Fibroblast of pulmonary artery (primary cell): ENCODE measurements at regions not wholly inside any gene's neighbourhood (a gene's known extent, or its start where the extent isn't known, plus 50 kb on each side); places are given as distances from the start of the nearest gene placed in this dataset.

Experiments used
- DNase-seq: peaks from one replicate; pipeline ENCODE4 v3.0.0-alpha.2; 2010; ENCODE audit warnings: low read depth
- H3K4me3 ChIP-seq: replicated peaks from 2 replicates; pipeline ENCODE4 v1.5.1; 2011; ENCODE audit warnings: low read depth, mild to moderate bottlenecking, control low read depth, low read length, moderate library complexity
- TF ChIP-seq, protein P1 (sequence below): IDR thresholded peaks from 2 replicates; pipeline ENCODE4 v1.5.1; 2011; ENCODE audit warnings: mild to moderate bottlenecking, control low read depth, low read length, inconsistent platforms; ENCODE audit errors: missing control alignments

DNA sequence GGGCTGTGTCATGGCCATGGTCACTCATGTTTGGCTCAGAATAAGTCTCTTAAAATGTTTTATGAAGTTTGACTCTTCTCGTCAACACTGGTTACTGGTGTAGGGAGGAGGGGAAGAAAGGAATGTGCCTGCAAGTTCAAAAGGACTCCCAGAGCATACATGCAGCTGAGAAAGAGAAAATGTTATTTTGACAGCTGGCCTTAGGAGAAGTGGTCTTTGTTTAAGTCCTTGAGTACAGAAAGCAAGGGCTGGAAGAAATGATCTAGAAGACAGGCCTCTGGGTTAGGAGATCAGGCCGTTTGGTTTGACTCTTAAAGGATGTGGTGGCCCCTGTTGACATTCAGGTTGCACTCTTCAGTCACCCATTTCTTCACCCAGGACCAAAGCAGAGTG lies 245.5 kb downstream of the REEP3 start:
- TF ChIP-seq, protein P1, sequence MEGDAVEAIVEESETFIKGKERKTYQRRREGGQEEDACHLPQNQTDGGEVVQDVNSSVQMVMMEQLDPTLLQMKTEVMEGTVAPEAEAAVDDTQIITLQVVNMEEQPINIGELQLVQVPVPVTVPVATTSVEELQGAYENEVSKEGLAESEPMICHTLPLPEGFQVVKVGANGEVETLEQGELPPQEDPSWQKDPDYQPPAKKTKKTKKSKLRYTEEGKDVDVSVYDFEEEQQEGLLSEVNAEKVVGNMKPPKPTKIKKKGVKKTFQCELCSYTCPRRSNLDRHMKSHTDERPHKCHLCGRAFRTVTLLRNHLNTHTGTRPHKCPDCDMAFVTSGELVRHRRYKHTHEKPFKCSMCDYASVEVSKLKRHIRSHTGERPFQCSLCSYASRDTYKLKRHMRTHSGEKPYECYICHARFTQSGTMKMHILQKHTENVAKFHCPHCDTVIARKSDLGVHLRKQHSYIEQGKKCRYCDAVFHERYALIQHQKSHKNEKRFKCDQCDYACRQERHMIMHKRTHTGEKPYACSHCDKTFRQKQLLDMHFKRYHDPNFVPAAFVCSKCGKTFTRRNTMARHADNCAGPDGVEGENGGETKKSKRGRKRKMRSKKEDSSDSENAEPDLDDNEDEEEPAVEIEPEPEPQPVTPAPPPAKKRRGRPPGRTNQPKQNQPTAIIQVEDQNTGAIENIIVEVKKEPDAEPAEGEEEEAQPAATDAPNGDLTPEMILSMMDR = no peak
- H3K4me3 ChIP-seq = no peak overlapping the region
- DNase-seq = peak; percentile 38

DNA sequence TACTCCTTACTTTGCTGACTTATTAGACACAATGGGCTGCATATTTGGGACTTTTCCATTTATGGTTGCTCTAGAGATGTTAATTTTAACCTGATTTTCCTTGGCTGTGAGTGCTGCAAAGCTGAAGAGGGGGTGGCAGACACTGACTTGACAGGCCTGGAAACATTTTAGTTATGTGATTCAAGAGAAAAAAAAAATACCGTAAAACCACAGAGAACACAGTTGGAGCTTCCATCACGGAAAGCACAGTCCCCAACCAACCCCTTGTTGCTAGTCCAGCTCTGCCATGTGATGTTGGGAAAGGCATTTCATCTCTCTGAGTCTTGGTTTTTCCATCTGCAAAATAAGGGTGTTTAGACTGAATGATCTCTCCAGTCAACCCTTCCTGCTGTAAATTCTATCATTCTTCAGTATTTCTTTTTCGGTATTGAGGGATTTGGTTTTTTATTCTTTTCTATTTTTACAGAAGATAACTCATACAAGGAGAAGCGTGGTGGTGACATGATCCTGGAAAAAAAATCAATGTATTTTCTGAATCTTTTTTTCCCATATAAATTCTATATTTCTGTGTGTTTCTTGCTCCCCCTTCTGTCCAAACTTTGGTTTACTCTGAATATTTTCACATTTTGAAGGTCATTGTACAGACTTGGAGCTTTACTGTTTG lies 246.1 kb downstream of the REEP3 start:
- DNase-seq = peak; percentile 63
- H3K4me3 ChIP-seq = no peak overlapping the region
- TF ChIP-seq, protein P1 = peak; percentile 53

DNA sequence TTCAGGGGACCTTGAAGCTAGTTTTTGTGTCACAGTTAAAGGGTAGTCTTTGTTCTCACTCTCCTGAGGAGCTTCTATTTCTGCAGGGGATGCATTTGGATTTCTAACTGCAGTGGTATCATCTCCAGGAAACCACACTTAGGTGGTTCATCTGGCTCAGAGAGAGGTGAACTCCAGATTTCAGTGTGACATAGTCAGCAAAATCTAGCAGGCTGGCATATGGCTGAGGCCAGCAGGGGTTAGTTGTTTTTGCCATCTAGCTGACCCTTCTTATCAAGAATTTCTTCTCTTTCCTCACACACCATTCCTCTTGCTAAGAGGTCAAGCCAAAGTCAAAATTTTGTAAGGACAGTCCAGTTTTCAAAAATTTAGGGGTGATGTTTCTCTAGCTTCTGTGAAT lies 248.2 kb downstream of the REEP3 start:
- DNase-seq = no peak
- TF ChIP-seq, protein P1 = no peak
- no peak overlapping the region for H3K4me3 ChIP-seq

DNA sequence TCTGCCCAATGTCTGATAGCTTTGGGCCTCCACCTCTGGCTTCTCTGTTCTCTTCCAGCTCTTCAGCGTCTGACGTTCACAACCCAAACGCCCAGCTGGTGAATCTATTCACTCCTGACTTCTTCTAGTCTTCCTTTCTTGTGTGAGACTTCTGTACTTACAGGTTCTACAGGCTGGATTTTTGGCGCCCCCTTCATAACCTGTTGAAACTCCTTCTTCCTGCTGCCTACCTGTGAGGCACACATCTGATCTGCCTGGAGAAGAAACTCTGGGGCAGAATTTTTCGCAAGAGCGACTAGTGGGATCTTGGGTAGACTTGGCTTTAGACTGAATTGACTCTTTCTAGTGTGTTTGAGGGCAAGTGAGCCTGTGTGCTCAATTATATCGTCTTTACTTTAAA lies 249.3 kb downstream of the REEP3 start:
- TF ChIP-seq, protein P1 = no peak
- no peak overlapping the region for H3K4me3 ChIP-seq
- no peak for DNase-seq

DNA sequence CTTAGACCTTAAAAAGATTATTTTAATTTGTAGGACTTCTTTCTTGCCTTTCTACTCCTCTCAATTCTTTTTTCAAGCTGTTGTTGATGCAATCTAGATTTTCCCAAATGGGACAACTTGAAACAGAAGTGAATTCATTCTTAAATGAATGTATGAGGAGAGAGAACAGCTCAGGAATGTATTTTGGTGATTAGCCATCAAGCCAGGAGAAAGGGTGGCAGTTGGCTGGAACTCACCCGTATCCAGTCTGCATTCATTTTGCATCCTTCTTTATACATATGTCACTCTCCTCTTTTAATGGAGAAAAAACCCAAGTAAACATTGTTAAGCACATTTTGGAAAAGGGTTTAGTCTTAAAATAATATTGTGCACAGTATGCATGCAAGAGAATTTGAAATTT lies 251.3 kb downstream of the REEP3 start:
- DNase-seq = no peak
- H3K4me3 ChIP-seq = no peak overlapping the region
- TF ChIP-seq, protein P1 = no peak

DNA sequence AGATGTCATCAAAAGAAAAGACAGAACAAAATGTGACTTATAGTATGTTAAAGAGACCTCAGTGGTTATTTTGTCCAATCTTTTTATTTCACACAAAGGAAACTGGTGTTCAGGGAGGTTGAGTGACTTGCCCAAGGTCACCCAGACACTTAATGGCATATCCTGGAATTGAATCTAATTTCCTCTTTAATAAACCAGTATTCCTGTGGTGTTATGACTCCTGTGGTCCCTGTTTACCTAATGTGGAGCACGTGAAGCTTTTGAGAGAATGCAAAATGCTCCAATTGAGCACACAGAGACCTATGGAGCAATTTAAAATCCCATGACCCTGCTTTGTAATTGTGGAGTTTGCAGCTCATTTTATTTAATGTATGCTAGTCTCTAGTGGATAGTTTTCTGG lies 251.9 kb downstream of the REEP3 start:
- TF ChIP-seq, protein P1 = no peak
- H3K4me3 ChIP-seq = no peak overlapping the region
- no peak for DNase-seq

DNA sequence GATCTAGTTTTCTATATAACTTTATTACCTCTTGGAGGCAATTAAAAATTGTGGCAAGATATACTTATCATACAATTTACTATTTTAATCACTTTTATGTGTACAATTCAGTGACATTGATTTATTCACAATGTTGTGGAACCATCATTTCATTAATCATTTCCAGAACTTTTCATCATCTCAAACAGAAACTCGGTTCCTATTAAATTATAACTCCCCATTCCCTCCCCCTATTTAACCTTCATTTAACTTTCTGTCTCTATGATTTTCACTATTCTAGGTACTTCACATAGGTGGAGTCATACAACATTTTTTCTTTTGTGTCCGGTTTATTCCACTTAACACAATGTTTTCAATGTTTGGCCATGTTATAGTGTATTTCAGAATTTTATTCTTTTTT lies 252.8 kb downstream of the REEP3 start:
- DNase-seq = no peak
- TF ChIP-seq, protein P1 = no peak
- no peak overlapping the region for H3K4me3 ChIP-seq
